GDM1 (cell line): ENCODE measurements at regions not wholly inside any gene's neighbourhood (a gene's known extent, or its start where the extent isn't known, plus 50 kb on each side); places are given as distances from the start of the nearest gene placed in this dataset.
"Not testable (repeated sequence)": the region's sequence is repeated elsewhere in the genome, so short reads cannot be mapped to it uniquely, and the experiment has no call there.

ENCODE experiments used
- DNase-seq: peaks from one replicate; lab custom pipeline; 2025; lab: John Stamatoyannopoulos, UW

GRCh38 chr1:4064150-4064889, 164.2 kb upstream of the C1orf174 start:
- DNase-seq = no peak

- DNase-seq = no peak
Measured at GRCh38 chr1:4066860-4067599, 167.0 kb upstream of the C1orf174 start.

DNA sequence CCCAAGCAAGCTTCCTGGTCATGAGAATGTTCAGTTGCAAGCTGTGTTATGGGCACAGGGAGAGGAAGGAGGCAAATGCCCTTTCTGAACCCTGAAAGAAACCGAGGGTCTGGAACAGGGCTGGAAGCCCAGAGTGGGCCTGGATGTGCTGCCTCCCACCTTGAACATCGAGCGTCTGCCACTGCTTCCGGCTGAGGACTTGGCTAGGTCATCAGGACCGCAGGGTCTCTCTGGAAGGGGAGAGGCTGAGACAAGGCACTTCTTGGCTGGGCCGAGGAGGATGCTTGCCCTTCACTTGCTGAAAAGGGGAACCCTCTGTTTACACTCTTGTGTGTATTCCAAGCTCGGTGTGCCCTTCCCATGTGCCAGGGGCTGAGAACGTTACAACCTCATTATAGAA, 168.0 kb upstream of the C1orf174 start:
- no peak for DNase-seq

- no peak for DNase-seq
Measured at GRCh38 chr1:4071653-4072052, 171.6 kb upstream of the C1orf174 start.

- no peak for DNase-seq
Measured at GRCh38 chr1:4072481-4073153, 172.5 kb upstream of the C1orf174 start.

DNA sequence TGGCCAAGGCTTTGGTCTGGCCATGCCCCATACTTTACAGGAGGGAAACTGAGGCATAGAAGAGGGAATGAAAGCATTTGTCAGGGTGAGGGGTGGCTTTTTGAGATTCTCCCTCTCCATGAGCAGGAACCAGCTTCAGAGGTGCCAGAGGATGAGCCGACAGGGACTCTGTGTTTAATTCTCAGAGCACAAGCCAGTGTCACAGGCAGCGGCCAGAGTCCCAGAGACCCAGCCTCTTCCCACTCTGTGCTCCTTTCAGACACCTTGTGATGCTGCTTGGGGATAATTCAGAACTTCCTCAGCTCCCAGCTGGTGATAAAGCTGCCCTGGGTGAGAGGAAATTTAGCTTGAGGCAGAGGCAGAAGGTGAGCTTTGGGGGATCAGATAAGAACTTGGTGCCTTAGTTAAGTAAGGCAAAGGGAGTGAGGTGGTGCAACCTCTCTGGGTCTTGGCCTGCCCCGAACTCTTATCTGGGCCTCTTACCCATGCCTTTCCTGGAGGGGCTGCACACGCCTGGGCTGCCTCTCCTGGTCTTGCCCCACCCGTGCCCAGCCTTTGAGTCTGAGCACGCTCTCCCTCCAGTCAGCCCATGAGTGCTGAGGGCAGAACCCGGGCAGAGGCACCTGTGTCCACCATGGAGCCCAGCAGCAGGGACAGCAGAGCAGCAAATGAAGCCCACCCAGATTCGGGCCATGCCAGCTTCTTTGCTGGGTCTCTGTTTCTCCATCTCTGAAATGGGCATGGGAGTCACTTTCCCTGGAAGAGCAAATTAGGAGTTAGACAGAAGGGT, 175.6 kb upstream of the C1orf174 start:
- DNase-seq = no peak

DNA sequence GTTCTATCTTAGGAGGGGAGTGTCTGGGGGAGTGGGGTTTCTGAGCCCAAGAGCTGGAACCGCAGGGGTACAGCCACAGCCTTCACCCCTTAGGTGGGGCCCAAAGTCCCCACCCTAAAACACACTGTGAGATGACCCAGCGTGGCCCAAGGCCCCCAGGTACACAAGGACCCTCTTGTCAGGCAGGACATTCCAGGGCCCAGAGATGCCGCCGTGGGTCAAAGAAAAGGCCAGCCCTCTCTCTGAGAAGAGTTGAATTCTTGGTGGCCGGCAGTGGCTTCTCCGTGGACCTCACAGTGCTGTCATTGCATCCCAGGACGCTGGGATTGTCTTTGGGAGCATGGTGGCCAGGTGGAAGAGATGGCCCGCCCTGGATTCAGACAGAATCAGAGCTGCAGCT, 176.3 kb upstream of the C1orf174 start:
- DNase-seq = no peak

GRCh38 chr1:4078091-4078962, 178.3 kb upstream of the C1orf174 start:
- not testable (repeated sequence) for DNase-seq

- no peak for DNase-seq
Measured at GRCh38 chr1:4079815-4080214, 179.7 kb upstream of the C1orf174 start.

- no peak for DNase-seq
Measured at GRCh38 chr1:4081806-4082711, 182.0 kb upstream of the C1orf174 start.

DNA sequence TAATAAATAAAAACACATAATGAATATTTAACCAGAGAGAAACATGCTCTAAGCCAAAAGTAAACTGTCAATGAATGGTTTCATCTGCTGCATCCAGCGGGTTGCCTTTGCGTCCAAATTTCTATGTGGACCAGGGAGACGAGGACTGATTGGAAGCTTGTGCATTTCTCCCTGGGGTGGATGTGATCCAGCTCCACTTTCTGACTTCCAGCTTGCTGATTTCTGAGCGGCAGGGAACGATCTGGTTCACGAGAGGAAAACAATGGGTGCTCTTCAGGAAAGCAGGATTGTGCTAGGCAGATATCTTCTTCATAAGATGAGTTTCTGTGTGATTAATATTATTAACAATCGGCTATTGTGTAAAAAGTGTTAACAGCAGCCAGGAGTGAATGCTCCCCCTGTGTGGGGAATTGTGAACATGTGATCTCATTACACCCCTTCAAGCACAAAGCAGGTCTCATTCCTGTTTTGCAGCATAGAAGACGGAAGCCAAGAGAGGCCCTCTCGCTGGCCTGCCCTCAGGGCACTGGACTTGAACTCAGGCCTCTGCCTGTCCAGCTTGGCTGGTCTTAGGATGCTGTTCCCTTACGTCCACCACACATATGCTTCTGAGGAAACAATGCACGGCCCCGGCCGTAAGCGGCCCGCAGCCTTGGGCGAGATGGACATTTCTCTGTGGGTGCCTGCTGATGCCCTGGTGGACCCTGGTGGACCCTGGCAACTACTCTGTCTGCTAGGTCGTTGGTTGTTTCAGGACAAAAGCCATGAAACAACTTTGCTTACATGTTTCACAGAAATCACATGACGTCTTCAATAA, 183.4 kb upstream of the C1orf174 start:
- DNase-seq = no peak

DNA sequence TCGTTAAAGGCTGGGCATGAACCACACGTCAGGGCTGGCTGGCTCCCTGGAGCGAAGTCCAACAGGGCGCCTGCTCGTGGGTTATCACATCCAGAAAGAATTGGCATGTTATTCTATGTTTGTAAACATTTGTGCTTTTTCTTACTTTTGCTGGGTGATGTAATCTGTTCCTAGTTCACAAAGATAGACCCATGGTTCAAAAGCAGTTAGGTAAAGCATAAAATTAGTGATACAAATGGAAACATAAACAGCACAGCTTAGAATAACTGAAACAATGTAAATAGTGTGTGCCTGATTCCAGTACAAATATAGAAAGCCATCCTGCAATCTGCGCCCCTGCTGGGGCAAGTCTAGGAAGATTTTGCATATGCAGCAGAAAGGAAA, 184.0 kb upstream of the C1orf174 start:
- no peak for DNase-seq

DNA sequence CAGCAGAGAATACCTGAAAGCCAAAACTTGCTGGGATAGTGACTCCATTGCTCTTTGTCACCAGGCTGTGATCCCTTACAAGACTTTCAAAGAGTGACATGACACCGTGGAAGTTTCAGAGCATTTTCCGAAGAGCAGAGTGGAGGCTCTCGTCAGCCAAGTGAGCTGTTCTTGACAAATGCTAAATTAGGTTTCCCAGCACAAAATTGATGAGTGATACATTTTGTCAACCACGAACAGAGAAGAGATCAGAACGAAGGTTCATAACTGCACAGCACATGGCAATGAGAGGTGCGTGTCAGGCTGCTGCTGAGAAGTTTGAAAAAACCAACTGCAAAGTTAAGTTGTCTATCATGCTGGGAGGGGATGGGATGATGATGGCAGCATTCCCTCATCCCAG, 184.4 kb upstream of the C1orf174 start:
- DNase-seq = no peak

DNA sequence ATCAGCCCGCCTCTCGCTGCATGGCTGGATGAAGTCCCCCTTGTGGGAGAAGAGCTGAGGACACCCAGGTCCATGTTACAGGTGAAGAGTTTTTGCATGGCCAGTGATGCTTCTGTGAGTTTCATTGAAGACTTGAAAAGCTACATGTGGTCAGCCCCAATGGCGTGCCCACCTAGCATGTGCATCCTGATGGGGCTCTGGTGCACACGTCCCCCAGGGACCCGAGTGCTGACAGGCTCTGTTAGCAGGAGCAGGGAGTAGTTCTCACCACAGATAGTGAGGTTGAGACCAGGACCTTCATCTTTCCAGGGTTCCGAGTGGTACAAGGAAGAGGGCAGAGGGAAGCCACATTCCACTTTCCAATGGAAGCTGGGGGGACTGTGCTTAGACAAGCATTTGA, 184.8 kb upstream of the C1orf174 start:
- DNase-seq = no peak

- DNase-seq = no peak
Measured at GRCh38 chr1:4085546-4085945, 185.5 kb upstream of the C1orf174 start.

- no peak for DNase-seq
Measured at GRCh38 chr1:4086085-4086850, 186.2 kb upstream of the C1orf174 start.

- no peak for DNase-seq
Measured at GRCh38 chr1:4086921-4087320, 186.8 kb upstream of the C1orf174 start.
